Ishikawa (cell line): ENCODE measurements at regions not wholly inside any gene's neighbourhood (a gene's known extent, or its start where the extent isn't known, plus 50 kb on each side); places are given as distances from the start of the nearest gene placed in this dataset.

Source experiments
- CEBPB ChIP-seq: IDR thresholded peaks from 2 replicates; pipeline ENCODE4 v1.6.1; 2012
- CREB1 ChIP-seq: IDR thresholded peaks from 2 replicates; pipeline ENCODE4 v1.6.1; 2012; ENCODE audit warnings: low read depth
- EGR1 ChIP-seq: IDR thresholded peaks from 2 replicates; pipeline ENCODE4 v1.6.1; 2012
- EP300 ChIP-seq: IDR thresholded peaks from 2 replicates; pipeline ENCODE4 v1.6.1; 2012; ENCODE audit warnings: borderline replicate concordance
- FOXM1 ChIP-seq: IDR thresholded peaks from 2 replicates; pipeline ENCODE4 v1.6.1; 2012; ENCODE audit warnings: low read depth, borderline replicate concordance
- MAX ChIP-seq: IDR thresholded peaks from 2 replicates; pipeline ENCODE4 v1.6.1; 2012
- NFIC ChIP-seq: IDR thresholded peaks from 2 replicates; pipeline ENCODE4 v1.6.1; 2012
- RAD21 ChIP-seq: IDR thresholded peaks from 2 replicates; pipeline ENCODE4 v1.6.1; 2012; ENCODE audit warnings: low read depth
- REST ChIP-seq: IDR thresholded peaks from 2 replicates; pipeline ENCODE4 v1.6.1; 2012; ENCODE audit warnings: low read depth, mild to moderate bottlenecking
- TAF1 ChIP-seq: IDR thresholded peaks from 2 replicates; pipeline ENCODE4 v1.6.1; 2012; ENCODE audit warnings: low read depth, mild to moderate bottlenecking
- TCF12 ChIP-seq: IDR thresholded peaks from 2 replicates; pipeline ENCODE4 v1.6.1; 2012; ENCODE audit warnings: low read depth
- TEAD4 ChIP-seq: IDR thresholded peaks from 2 replicates; pipeline ENCODE4 v1.6.1; 2012
- USF1 ChIP-seq: IDR thresholded peaks from 2 replicates; pipeline ENCODE4 v1.6.1; 2012
- YY1 ChIP-seq: IDR thresholded peaks from 2 replicates; pipeline ENCODE4 v1.6.1; 2012; ENCODE audit warnings: low read depth
- ZBTB7A ChIP-seq: IDR thresholded peaks from 2 replicates; pipeline ENCODE4 v1.6.1; 2012; ENCODE audit warnings: low read depth

GRCh38 chr10:2891770-2892124, 175.6 kb upstream of the PFKP start:
- TF ChIP-seq CEBPB (no peak), NFIC (no peak), MAX (no peak), TAF1 (no peak), RAD21 (no peak), FOXM1 (no peak), EP300 (no peak), REST (no peak), EGR1 (no peak), TEAD4 (no peak), CREB1 (no peak), YY1 (no peak), TCF12 (no peak), ZBTB7A (no peak), USF1 (no peak)

- no peak for TF ChIP-seq ZBTB7A
- no peak for TF ChIP-seq CREB1
- TF ChIP-seq FOXM1 = no peak
- no peak for TF ChIP-seq YY1
- no peak for TF ChIP-seq NFIC
- TF ChIP-seq MAX = no peak
- no peak for TF ChIP-seq REST
- TF ChIP-seq CEBPB = no peak
- TF ChIP-seq EP300 = no peak
- no peak for TF ChIP-seq RAD21
- TF ChIP-seq TAF1 = no peak
- no peak for TF ChIP-seq USF1
- no peak for TF ChIP-seq TCF12
- TF ChIP-seq EGR1 = no peak
- TF ChIP-seq TEAD4 = no peak
These were observed 176.1 kb upstream of the PFKP start for GRCh38 chr10:2891073-2891769.

GRCh38 chr10:2890093-2890492, 177.3 kb upstream of the PFKP start:
- TF ChIP-seq RAD21 (no peak), FOXM1 (no peak), TCF12 (no peak), CEBPB (no peak), EGR1 (no peak), USF1 (no peak), EP300 (no peak), MAX (no peak), REST (no peak), TAF1 (no peak), ZBTB7A (no peak), NFIC (no peak), CREB1 (no peak), YY1 (no peak), TEAD4 (no peak)
